Urinary bladder (tissue), 3 donors: ENCODE measurements at regions not wholly inside any gene's neighbourhood (a gene's known extent, or its start where the extent isn't known, plus 50 kb on each side); places are given as distances from the start of the nearest gene placed in this dataset.
A peak's percentile ranks its signal among the peaks of the same experiment; 100 is the strongest.
"Not testable (repeated sequence)": the region's sequence is repeated elsewhere in the genome, so short reads cannot be mapped to it uniquely, and the experiment has no call there.

Experiments used
- DNase-seq: peaks from one replicate; pipeline ENCODE4 v3.0.0-alpha.2; 2015; ENCODE audit errors: extremely low spot score
- H3K27ac ChIP-seq: one replicate; pipeline ENCODE4 v1.5.1; 2013; ENCODE audit warnings: low read depth, mild to moderate bottlenecking, moderate library complexity
- H3K36me3 ChIP-seq: one replicate; pipeline ENCODE4 v1.6.1; 2013; ENCODE audit warnings: mild to moderate bottlenecking, moderate library complexity; ENCODE audit not compliant: insufficient read depth
- H3K4me1 ChIP-seq: one replicate; pipeline ENCODE4 v1.6.1; 2013; ENCODE audit warnings: mild to moderate bottlenecking, moderate library complexity; ENCODE audit not compliant: insufficient read depth
- H3K4me3 ChIP-seq: one replicate; pipeline ENCODE4 v1.5.1; 2013; ENCODE audit warnings: low read depth, low read length
- WGBS: extraction: QIAGEN DNeasy Blood & Tissue Kit; methylation state at CpG from one replicate; pipeline ENCODE4 v1.1.7; 2013; 5-methylcytosine and 5-hydroxymethylcytosine counted together
- donor health status: healthy with polysubstance abuse.
- donor health status: healthy.

- H3K4me3 ChIP-seq, H3K4me1 ChIP-seq, DNase-seq, H3K36me3 ChIP-seq, H3K27ac ChIP-seq: not testable (repeated sequence)
- WGBS = 95% methylated on average over 1 of the region's 1 CpG
Measured at GRCh38 chr12:14101556-14101955, 120.2 kb upstream of the GRIN2B start.

GRCh38 chr12:14111230-14111865, 129.9 kb upstream of the GRIN2B start:
- no peak overlapping the region for H3K4me3 ChIP-seq
- no peak for DNase-seq
- WGBS = 34% methylated on average over 9 of the region's 9 CpGs
- H3K27ac ChIP-seq = no peak overlapping the region
- no peaks in the 10 kb centered on the region for H3K36me3 ChIP-seq
- no peaks in the 10 kb centered on the region for H3K4me1 ChIP-seq

- Histone ChIP-seq H3K4me1 (no peaks in the 10 kb centered on the region), H3K27ac (no peak overlapping the region), H3K4me3 (no peak overlapping the region), H3K36me3 (no peaks in the 10 kb centered on the region)
- DNase-seq = no peak
- 62% methylated on average over 1 of the region's 1 CpG for WGBS
Measured at GRCh38 chr12:14113031-14113430, 131.6 kb upstream of the GRIN2B start.

GRCh38 chr12:14126692-14127091, 145.3 kb upstream of the GRIN2B start:
- Histone ChIP-seq H3K27ac (no peak overlapping the region), H3K4me1 (no peaks in the 10 kb centered on the region), H3K36me3 (no peaks in the 10 kb centered on the region), H3K4me3 (no peak overlapping the region)
- WGBS = 97% methylated on average over 2 of the region's 2 CpGs
- DNase-seq = no peak

- 71% methylated on average over 12 of the region's 12 CpGs for WGBS
- H3K4me1 ChIP-seq = no peaks in the 10 kb centered on the region
Measured at GRCh38 chr12:14129611-14130195, 148.3 kb upstream of the GRIN2B start.

GRCh38 chr12:14135996-14136395, 154.6 kb upstream of the GRIN2B start:
- H3K4me3 ChIP-seq = no peak overlapping the region
- no peaks in the 10 kb centered on the region for H3K4me1 ChIP-seq
- H3K27ac ChIP-seq = no peak overlapping the region
- 94% methylated on average over 2 of the region's 2 CpGs for WGBS
- H3K36me3 ChIP-seq = no peaks in the 10 kb centered on the region
- DNase-seq = no peak

More at GRCh38 chr12:14129611-14130195, 148.3 kb upstream of the GRIN2B start:
- no peak for DNase-seq
- H3K27ac ChIP-seq = no peak overlapping the region
- H3K4me3 ChIP-seq = no peak overlapping the region
- H3K36me3 ChIP-seq = no peaks in the 10 kb centered on the region

- no peak for DNase-seq
- Histone ChIP-seq H3K27ac (no peak overlapping the region), H3K4me1 (no peaks in the 10 kb centered on the region), H3K4me3 (no peak overlapping the region), H3K36me3 (no peaks in the 10 kb centered on the region)
- WGBS = 64% methylated on average over 6 of the region's 6 CpGs
Measured at GRCh38 chr12:14138495-14138894, 157.1 kb upstream of the GRIN2B start.

GRCh38 chr12:14148489-14149270, 167.3 kb upstream of the GRIN2B start:
- no peak overlapping the region for H3K27ac ChIP-seq
- no peaks in the 10 kb centered on the region for H3K36me3 ChIP-seq
- H3K4me1 ChIP-seq = peaks cover 1% of the 10 kb centered on the region
- 55% methylated on average over 6 of the region's 6 CpGs for WGBS
- H3K4me3 ChIP-seq = no peak overlapping the region
- DNase-seq = no peak

GRCh38 chr12:14153803-14154202, 172.4 kb upstream of the GRIN2B start:
- H3K4me1 ChIP-seq = peaks cover under 1% of the 10 kb centered on the region
- DNase-seq = no peak
- H3K4me3 ChIP-seq = no peak overlapping the region
- WGBS = 76% methylated on average over 1 of the region's 1 CpG
- H3K27ac ChIP-seq = no peak overlapping the region
- H3K36me3 ChIP-seq = no peaks in the 10 kb centered on the region

GRCh38 chr12:14156606-14157005, 175.2 kb upstream of the GRIN2B start:
- WGBS = 58% methylated on average over 2 of the region's 2 CpGs
- Histone ChIP-seq H3K36me3 (no peaks in the 10 kb centered on the region), H3K4me1 (no peaks in the 10 kb centered on the region), H3K27ac (no peak overlapping the region), H3K4me3 (no peak overlapping the region)
- no peak for DNase-seq

- 90% methylated on average over 3 of the region's 3 CpGs for WGBS
- Histone ChIP-seq H3K4me3 (no peak overlapping the region), H3K27ac (no peak overlapping the region), H3K4me1 (no peaks in the 10 kb centered on the region), H3K36me3 (no peaks in the 10 kb centered on the region)
- DNase-seq = no peak
Measured at GRCh38 chr12:14157088-14157747, 175.8 kb upstream of the GRIN2B start.

- Histone ChIP-seq H3K27ac (no peak overlapping the region), H3K4me3 (no peak overlapping the region), H3K36me3 (no peaks in the 10 kb centered on the region), H3K4me1 (no peaks in the 10 kb centered on the region)
- DNase-seq = no peak
- WGBS = 81% methylated on average over 8 of the region's 8 CpGs
Measured at GRCh38 chr12:14164266-14164665, 182.9 kb upstream of the GRIN2B start.

- H3K4me3 ChIP-seq = no peak overlapping the region
- DNase-seq = peak; percentile 37
- H3K36me3 ChIP-seq = no peaks in the 10 kb centered on the region
- WGBS = 5% methylated on average over 4 of the region's 4 CpGs
- H3K27ac ChIP-seq = no peak overlapping the region
- no peaks in the 10 kb centered on the region for H3K4me1 ChIP-seq
Measured at GRCh38 chr12:14167005-14167628, 185.7 kb upstream of the GRIN2B start.
